Embryonic facial prominence (tissue), 1 donor: ENCODE measurements at regions not wholly inside any gene's neighbourhood (a gene's known extent, or its start where the extent isn't known, plus 50 kb on each side); places are given as distances from the start of the nearest gene placed in this dataset.
"Not testable (repeated sequence)": the region's sequence is repeated elsewhere in the genome, so short reads cannot be mapped to it uniquely, and the experiment has no call there.

ENCODE experiments used
- DNase-seq: peaks from one replicate; pipeline ENCODE4 v3.0.0-alpha.2; 2016; ENCODE audit errors: extremely low spot score

DNA sequence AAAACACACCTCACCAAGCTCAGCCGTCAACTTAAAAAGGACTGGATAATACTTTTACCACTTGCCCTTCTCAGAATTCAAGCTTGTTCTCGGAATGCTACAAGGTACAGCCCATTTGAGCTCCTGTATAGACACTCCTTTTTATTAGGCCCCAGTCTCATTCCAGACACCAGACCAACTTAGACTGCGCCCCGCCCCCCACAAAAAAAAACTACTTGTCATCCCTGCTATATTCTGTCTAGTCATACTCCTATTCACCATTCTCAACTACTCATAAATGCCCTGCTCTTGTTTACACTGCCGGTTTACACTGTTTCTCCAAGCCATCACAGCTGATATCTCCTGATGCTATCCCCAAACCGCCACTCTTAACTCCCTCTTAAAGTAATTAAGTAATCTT lies 1220.5 kb downstream of the OTOL1 start:
- DNase-seq = not testable (repeated sequence)

DNA sequence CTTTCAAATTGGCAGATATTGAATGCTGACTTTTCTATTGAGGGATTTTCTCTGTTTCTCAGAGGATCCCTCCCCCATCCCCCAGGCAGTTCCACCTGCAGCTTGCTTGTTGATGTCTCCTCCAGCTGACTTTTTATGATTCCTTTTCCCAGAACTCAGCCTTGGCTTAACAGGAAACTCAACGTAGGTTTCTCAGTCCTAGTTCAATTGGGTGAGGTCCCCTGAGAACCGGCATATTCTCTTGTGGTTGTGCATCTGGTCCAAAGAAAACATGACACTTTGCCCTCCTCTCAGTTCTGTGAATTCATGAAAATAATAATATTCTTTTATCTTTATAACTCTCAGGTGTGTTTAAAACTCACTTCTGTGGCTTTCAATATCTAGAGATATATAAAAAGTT lies 1222.1 kb downstream of the OTOL1 start:
- no peak for DNase-seq

DNA sequence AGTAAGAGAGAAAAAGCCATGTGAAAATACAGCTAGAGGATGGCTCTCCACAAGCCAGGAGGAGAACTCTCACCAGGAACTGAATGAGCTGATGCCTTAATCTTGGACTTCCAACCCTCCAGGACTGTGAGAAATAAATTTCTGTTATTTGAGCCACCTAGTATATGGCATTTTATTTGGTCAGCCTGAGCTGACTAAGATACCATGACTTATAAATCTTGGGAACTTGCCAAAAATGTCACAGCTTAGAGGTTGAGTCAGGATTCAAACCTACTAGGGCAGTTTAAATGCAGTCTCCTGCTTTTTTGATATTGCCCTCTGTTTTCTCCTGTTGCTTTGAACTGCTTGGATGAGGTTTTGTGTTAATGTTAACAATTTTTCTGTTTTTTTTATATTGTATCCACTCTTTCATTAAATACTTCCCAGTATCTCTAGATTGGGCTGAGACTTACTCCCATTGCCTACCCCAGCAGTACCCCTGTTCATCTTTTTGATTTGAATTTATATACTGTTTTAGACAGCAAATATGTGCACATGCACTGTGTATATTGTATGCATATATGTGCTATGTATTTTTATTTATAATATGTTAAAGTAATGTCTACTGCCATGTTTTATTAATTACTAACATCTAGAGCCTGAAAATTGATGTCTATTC lies 1223.2 kb downstream of the OTOL1 start:
- DNase-seq = no peak

DNA sequence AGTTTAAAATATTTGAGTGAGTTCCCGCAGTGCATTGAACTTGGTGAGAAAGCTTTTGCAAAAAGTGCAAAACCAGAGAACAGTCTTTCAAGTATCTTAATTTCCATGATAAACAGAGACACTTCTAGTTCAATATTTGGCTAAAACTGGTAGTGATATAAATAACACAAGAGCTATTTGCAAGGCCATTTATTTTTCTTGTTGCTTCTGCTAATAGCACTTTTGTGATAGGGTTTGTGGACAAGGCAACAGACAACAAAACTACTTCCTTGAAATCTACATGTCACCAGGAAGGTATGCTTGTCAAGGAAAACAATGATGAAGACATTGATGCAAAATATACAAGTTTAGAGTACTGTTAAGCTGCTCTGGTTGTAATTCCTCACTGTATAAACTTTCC lies 1225.1 kb downstream of the OTOL1 start:
- DNase-seq = no peak

- DNase-seq = no peak
Observed at GRCh38 chr3:162722337-162722736, 1225.7 kb downstream of the OTOL1 start.

DNA sequence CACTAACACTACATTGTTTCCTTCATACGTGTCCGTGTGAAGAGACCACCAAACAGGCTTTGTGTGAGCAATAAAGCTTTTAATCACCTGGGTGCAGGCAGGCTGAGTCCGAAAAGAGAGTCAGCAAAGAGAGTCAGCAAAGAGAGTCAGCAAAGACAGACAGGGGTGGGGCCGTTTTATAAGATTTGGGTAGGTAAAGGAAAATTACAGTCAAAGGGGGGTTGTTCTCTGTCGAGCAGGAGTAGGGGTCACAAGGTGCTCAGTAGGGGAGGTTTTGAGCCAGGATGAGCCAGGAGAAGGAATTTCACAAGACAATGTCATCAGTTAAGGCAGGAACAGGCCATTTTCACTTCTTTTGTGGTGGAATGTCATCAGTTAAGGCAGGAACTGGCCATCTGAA lies 1226.2 kb downstream of the OTOL1 start:
- DNase-seq = not testable (repeated sequence)

DNA sequence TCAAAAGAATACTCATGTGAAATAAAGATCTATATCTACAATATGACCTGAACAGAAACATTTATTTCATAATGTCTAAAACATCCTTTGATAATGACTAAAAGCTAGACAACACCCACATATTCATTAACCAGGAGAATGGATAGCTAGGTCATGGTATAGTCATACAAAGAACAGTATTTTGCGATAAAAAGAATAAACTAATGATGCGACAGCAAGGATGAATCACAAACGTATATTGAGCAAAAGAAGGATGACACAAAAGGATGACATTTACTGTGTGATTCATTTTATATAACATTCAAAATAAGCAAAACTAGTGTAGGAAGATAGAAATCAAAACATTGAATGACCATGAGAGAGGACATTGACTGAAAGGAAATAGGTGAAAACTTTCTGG lies 1233.1 kb downstream of the OTOL1 start:
- DNase-seq = no peak

- not testable (repeated sequence) for DNase-seq
Observed at GRCh38 chr3:162731961-162732360, 1235.4 kb downstream of the OTOL1 start.

DNA sequence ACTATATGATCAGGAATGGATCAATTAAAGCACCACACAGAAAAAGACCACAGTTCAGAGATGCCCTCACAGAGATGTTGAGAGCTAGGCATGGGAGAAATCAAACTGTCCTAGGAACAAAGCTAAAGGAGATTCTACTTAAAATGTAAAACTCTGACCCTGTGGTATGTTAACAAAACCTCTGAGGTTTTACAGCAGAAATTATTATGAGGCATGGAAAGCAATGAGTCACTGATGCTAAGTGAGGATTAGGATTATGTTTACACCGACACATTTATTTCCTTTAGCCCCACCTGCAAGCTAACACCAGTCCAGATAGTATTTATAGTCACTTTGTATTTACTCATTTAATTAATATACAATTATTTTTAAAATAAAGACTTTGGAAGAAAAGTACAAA lies 1242.2 kb downstream of the OTOL1 start:
- no peak for DNase-seq

DNA sequence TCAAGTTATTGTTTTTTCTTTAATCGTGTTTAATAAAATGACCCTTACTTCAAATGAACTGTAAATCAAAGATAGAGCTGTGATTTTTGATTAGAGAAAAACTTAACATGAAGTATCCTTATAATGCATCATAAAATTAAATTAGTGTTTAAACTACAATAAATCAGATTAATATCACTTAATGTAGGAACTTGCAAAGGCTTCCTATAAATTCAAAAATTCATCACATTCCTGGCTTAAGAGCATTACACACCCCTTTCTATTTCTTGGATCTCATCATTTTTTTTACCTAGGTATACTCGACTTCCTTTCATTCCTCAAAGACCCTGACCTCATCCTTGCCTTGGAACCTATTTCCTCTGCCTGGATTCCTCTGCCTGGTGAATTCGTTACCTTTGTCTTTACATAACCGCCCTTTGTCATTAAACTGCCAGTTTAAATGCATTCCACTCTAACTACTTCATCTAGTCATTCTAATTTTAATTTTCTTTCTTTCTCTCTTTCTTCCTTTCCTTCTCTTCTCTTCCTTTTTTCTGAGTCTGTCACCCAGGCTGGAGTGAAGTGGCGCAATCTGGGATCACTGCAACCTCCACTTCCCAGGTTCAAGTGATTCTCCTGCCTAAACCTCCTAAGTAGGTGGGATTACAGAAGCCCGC lies 1244.5 kb downstream of the OTOL1 start:
- no peak for DNase-seq

DNA sequence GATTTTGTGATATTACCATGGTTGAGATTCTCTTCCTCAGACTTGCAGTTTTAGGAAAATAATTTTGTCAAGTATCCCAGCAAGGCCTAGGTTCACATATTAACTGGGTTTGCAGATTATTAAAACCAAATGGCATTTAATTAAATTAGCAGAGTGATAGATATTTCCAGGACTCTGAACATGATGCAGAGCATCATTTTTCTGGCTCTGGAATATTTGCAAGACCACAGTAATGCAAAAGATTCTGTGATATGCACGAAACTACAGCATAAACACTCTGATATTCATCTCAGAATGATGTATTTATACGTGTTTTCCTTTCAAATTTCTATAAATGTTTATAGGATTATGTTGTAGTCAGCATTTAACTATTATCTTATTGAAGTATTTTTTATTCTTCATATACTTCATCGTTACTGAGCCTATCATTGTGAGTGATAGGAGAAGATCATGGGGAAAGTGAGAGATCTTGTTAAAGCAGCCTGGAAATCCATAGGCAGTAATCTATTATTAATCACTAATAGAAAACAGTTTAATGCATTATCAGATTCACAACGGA lies 1245.6 kb downstream of the OTOL1 start:
- DNase-seq = no peak

GRCh38 chr3:162743091-162743490 lies 1246.5 kb downstream of the OTOL1 start:
- no peak for DNase-seq

DNA sequence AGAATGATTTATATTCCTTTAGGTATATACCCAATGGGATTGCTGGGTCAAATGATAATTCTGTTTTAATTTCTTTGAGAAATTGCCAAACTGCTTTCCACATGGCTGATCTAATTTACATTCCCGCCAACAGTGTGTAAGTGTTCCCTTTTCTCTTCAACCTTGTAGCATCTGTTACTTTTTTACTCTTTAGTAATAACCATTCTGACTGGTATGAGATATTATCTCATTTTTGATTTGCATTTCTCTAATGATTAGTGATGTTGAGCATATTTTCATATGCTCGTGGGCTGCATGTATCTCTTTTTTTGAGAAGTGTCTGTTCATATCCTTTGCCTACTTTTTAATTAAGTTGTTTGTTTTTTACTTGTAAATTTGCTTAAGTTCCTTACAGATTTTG lies 1264.2 kb downstream of the OTOL1 start:
- no peak for DNase-seq

DNA sequence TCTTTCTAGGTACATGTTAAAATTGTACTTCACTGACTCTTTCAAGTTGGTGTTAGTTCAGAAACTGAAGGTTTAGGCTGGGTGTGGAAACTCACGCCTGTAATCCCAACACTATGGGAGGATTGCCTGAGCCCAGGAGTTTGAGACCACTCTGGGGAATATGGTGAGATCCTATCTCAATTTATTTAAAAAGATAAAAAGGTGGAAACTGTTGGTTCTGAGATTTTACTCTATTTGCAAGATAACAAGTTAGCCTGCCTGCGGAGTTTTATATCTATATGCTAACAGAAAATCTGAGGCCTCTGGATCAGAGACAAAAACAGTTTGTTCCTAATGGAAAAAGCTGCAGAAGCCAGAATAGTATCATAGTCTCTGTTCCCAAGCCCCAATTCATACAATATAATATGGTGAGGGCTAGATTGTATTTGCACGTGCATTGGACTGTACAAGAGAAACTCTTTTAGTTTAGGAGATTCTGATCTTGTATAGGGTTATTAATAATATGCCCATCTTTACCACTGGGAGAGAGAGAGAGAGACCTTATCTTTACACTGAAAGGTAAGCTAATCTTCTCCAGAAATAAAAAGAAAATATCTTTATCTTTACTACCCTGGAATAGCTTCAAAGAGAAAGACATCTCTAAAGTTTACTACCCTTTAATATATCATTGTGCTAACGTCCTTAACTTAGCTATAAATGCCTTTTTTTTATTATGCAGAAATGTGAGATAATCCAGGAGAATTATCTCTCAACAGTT lies 1267.6 kb downstream of the OTOL1 start:
- DNase-seq = no peak

- no peak for DNase-seq
Observed at GRCh38 chr3:162764808-162765071, 1268.1 kb downstream of the OTOL1 start.

DNA sequence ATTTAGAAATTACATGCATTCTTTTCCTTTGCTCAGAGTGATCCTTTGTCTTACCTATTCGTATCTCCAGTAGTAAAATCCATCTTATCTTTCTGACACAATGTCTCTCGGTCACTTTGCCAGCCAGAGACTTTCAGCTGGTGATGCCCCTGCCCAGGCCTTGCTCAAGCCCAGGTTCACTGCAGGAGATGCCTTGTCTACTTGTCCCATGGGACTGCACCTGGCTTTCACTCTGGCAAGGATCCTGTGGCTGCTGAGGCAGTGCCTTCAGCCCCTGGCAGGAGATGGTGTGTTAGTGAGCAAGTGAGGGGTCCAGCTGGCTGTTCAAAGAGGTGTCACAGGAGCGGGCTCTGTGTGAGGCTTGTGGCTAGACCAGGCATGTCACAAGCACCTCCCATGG lies 1268.9 kb downstream of the OTOL1 start:
- no peak for DNase-seq

- DNase-seq = no peak
Observed at GRCh38 chr3:162769564-162769963, 1273.0 kb downstream of the OTOL1 start.

DNA sequence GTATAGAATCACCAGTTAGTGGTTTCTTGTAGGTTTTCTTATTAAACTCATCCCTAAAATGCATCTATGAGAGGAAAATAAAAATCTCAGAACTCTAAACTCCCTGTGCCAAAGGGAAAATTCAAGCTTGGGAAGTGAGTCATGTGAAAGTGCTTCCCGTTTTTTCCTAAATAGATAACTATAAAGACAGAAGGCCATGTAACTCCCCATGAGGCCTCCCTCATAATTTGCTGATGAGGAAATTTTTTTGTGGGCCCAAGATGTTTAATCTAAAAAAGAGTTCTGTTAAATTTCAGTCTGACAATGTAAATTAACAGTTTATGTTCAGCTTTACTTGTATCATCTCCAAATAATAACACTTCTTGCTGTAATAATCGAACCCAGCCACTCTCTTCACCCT lies 1273.9 kb downstream of the OTOL1 start:
- no peak for DNase-seq

DNA sequence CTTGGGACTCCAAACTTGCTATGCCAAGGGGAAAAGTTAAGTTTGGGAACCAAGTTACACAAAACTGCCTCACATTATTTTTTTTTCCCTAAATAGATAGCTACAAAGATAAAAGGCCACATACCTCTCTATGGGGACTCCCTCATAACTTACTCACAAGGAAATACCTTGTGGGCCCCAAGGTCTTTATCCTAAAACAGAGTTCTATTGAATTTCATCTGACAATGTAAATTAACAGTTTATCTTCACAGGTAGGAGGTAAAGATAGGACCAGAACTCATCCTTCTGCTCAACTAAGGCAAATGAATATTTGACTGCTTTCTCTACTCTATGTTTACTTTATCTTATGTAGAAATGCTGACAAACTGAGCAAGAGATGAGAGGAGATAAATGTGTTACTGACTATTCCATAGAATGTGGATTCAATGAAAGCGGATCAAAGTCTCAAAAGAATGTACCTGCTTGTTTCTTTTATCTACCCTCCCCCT lies 1278.0 kb downstream of the OTOL1 start:
- DNase-seq = no peak

- DNase-seq = no peak
Observed at GRCh38 chr3:162776148-162776547, 1279.5 kb downstream of the OTOL1 start.

- DNase-seq = no peak
Observed at GRCh38 chr3:162777118-162777517, 1280.5 kb downstream of the OTOL1 start.

GRCh38 chr3:162780313-162780712 lies 1283.7 kb downstream of the OTOL1 start:
- no peak for DNase-seq

DNA sequence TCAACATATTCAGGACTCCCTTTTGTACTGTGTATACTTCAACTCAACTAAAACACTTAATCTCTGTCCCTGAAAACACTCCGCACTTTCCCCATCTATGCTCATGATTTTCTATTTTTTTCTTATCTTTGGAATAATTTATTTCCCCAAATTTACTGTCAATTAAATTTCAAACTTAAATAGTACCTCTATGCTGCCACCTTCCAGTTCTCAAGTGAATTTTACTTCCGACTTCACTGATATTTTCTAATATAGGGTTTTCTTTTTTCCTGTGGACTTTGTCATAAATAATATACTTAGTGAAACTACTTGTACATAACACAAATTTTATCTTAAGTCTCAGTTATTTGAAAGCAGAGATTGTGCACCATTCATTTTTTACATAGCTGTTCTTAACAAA lies 1303.3 kb downstream of the OTOL1 start:
- no peak for DNase-seq
